ENCODE measurements at regions not wholly inside any gene's neighbourhood (a gene's known extent, or its start where the extent isn't known, plus 50 kb on each side); places are given as distances from the start of the nearest gene placed in this dataset.
"Not testable (repeated sequence)": the region's sequence is repeated elsewhere in the genome, so short reads cannot be mapped to it uniquely, and the experiment has no call there.

DNA sequence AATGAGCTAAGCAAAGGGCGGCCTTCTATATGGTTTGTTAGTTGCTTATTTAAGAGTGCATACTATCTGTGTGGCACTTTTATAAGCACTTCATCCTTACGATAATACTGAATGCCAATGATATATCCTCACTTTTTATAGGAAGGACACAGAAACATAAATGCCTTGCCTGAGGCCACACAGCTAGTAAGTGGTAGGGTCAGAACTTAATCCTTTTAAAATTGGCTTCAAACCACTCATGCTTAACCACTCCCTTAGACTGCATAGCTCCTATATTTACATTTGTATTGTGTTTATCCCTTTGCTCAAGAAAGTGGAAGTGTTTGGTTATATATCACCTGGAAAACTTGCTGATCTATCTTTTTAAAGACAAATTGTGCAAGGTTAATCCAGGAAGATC, 50.5 kb upstream of the BDP1 start:
- not testable (repeated sequence) for TF ChIP-seq ZNF274 (IDR thresholded peaks at IDR 0.05; ENCODE audit: borderline replicate concordance, extremely low read depth, low read length); SIN3A (conservative IDR thresholded peaks at IDR 0.05 in 1 of 2, IDR thresholded peaks at IDR 0.05 in 1 of 2; ENCODE audit: low read depth in 1 of 2, low read length in 2 of 2); PHF8 (conservative IDR thresholded peaks at IDR 0.05; ENCODE audit: low read depth, low read length); CHD2 (IDR thresholded peaks at IDR 0.05; ENCODE audit: low read length); RBBP5 (IDR thresholded peaks at IDR 0.05; ENCODE audit: borderline replicate concordance, low read depth, low read length); POLR2A (IDR thresholded peaks at IDR 0.05; ENCODE audit: control extremely low read depth in 1 of 2, low read depth in 2 of 2, low read length in 2 of 2); EZH2 (IDR thresholded peaks at IDR 0.05; ENCODE audit: low read depth, low read length, severe bottlenecking); HDAC2 (IDR thresholded peaks at IDR 0.05; ENCODE audit: borderline replicate concordance in 1 of 2, low read depth in 2 of 2, low read length in 2 of 2); RAD21 (IDR thresholded peaks at IDR 0.05 in 1 of 2, conservative IDR thresholded peaks at IDR 0.05 in 1 of 2; ENCODE audit: low read depth in 2 of 2, low read length in 2 of 2); TAF7 (optimal IDR thresholded peaks at IDR 0.05; ENCODE audit: borderline replicate concordance, low read depth, low read length)
- TF ChIP-seq, protein P1, sequence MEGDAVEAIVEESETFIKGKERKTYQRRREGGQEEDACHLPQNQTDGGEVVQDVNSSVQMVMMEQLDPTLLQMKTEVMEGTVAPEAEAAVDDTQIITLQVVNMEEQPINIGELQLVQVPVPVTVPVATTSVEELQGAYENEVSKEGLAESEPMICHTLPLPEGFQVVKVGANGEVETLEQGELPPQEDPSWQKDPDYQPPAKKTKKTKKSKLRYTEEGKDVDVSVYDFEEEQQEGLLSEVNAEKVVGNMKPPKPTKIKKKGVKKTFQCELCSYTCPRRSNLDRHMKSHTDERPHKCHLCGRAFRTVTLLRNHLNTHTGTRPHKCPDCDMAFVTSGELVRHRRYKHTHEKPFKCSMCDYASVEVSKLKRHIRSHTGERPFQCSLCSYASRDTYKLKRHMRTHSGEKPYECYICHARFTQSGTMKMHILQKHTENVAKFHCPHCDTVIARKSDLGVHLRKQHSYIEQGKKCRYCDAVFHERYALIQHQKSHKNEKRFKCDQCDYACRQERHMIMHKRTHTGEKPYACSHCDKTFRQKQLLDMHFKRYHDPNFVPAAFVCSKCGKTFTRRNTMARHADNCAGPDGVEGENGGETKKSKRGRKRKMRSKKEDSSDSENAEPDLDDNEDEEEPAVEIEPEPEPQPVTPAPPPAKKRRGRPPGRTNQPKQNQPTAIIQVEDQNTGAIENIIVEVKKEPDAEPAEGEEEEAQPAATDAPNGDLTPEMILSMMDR (IDR thresholded peaks at IDR 0.05; ENCODE audit: control extremely low read depth in 1 of 3, insufficient read depth in 1 of 3, low read depth in 1 of 3, low read length in 3 of 3): not testable (repeated sequence)
- TF ChIP-seq, protein P2, sequence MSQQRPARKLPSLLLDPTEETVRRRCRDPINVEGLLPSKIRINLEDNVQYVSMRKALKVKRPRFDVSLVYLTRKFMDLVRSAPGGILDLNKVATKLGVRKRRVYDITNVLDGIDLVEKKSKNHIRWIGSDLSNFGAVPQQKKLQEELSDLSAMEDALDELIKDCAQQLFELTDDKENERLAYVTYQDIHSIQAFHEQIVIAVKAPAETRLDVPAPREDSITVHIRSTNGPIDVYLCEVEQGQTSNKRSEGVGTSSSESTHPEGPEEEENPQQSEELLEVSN (IDR thresholded peaks at IDR 0.05): not testable (repeated sequence)
- TF ChIP-seq, protein P3, sequence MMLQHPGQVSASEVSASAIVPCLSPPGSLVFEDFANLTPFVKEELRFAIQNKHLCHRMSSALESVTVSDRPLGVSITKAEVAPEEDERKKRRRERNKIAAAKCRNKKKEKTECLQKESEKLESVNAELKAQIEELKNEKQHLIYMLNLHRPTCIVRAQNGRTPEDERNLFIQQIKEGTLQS (IDR thresholded peaks at IDR 0.05; ENCODE audit: insufficient read depth, low read depth, low read length): not testable (repeated sequence)
- TF ChIP-seq, protein P4, sequence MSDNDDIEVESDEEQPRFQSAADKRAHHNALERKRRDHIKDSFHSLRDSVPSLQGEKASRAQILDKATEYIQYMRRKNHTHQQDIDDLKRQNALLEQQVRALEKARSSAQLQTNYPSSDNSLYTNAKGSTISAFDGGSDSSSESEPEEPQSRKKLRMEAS (IDR thresholded peaks at IDR 0.05): not testable (repeated sequence)
